SK-N-SH treated with all-trans-retinoic acid at 6 μM for 48 hours (cell line): ENCODE measurements at regions not wholly inside any gene's neighbourhood (a gene's known extent, or its start where the extent isn't known, plus 50 kb on each side); places are given as distances from the start of the nearest gene placed in this dataset.

ENCODE experiments used
- ATAC-seq: fragments of 200-7000 bp; cut with Tn5 transposase; 3 replicates; pipeline ENCODE4 v1.9.1; 2020; ENCODE audit warnings: mild to moderate bottlenecking, moderate library complexity
- ARNTL ChIP-seq: fragments of 450-650 bp; formaldehyde crosslinking; IDR thresholded peaks from 2 replicates; pipeline ENCODE4 v1.5.0; 2020; ENCODE audit warnings: low read depth, mild to moderate bottlenecking, moderate library complexity, borderline replicate concordance
- BACH2 ChIP-seq: fragments of 250-450 bp; sonication (Bioruptor Pico); IDR thresholded peaks from 2 replicates; pipeline ENCODE4 v1.9.0; 2021; ENCODE audit warnings: mild to moderate bottlenecking, borderline replicate concordance
- CSDC2 ChIP-seq: fragments of 250-450 bp; sonication (Bioruptor Pico); IDR thresholded peaks from 2 replicates; pipeline ENCODE4 v1.5.0; 2020; ENCODE audit warnings: mild to moderate bottlenecking, moderate library complexity
- CSRNP3 ChIP-seq: fragments of 250-450 bp; sonication (Bioruptor Pico); IDR thresholded peaks from 2 replicates; pipeline ENCODE4 v1.5.1; 2021; ENCODE audit warnings: mild to moderate bottlenecking, moderate library complexity
- ESRRG ChIP-seq: fragments of 250-450 bp; sonication (Bioruptor Pico); IDR thresholded peaks from 2 replicates; pipeline ENCODE4 v1.6.1; 2021; ENCODE audit warnings: mild to moderate bottlenecking
- GLIS3 ChIP-seq: fragments of 250-450 bp; sonication (Bioruptor Pico); IDR thresholded peaks from 2 replicates; pipeline ENCODE4 v1.5.0; 2020; ENCODE audit warnings: mild to moderate bottlenecking, moderate library complexity
- ISL1 ChIP-seq: fragments of 250-450 bp; sonication (Bioruptor Pico); IDR thresholded peaks from 2 replicates; pipeline ENCODE4 v2.1.2; 2022; ENCODE audit warnings: mild to moderate bottlenecking, moderate library complexity
- OSR1 ChIP-seq: fragments of 250-450 bp; sonication (Bioruptor Pico); IDR thresholded peaks from 2 replicates; pipeline ENCODE4 v1.8.0; 2022; ENCODE audit warnings: moderate library complexity, mild to moderate bottlenecking, inconsistent platforms
- PATZ1 ChIP-seq: fragments of 250-450 bp; sonication (Bioruptor Pico); IDR thresholded peaks from 2 replicates; pipeline ENCODE4 v1.8.0; 2020; ENCODE audit warnings: mild to moderate bottlenecking, moderate library complexity, borderline replicate concordance
- POU6F1 ChIP-seq: fragments of 250-450 bp; sonication (Bioruptor Pico); IDR thresholded peaks from 2 replicates; pipeline ENCODE4 v1.8.0; 2021; ENCODE audit warnings: low read depth, mild to moderate bottlenecking, moderate library complexity, borderline replicate concordance
- PPARA ChIP-seq: fragments of 250-450 bp; sonication (Bioruptor Pico); IDR thresholded peaks from 2 replicates; pipeline ENCODE4 v1.5.0; 2020; ENCODE audit warnings: mild to moderate bottlenecking, borderline replicate concordance
- RARB ChIP-seq: fragments of 250-450 bp; sonication (Bioruptor Pico); IDR thresholded peaks from 2 replicates; pipeline ENCODE4 v1.8.0; 2021; ENCODE audit warnings: mild to moderate bottlenecking, moderate library complexity
- SNAI2 ChIP-seq: fragments of 250-450 bp; sonication (Bioruptor Pico); IDR thresholded peaks from 2 replicates; pipeline ENCODE4 v1.5.0; 2020; ENCODE audit warnings: mild to moderate bottlenecking, moderate library complexity
- TCF4 ChIP-seq: fragments of 250-450 bp; sonication (Bioruptor Pico); IDR thresholded peaks from 2 replicates; pipeline ENCODE4 v1.8.0; 2021; ENCODE audit warnings: mild to moderate bottlenecking, moderate library complexity, borderline replicate concordance
- TOX ChIP-seq: fragments of 250-450 bp; sonication (Bioruptor Pico); IDR thresholded peaks from 2 replicates; pipeline ENCODE4 v1.8.0; 2021; ENCODE audit warnings: mild to moderate bottlenecking, moderate library complexity, borderline replicate concordance
- TSHZ2 ChIP-seq: fragments of 250-450 bp; sonication (Bioruptor Pico); IDR thresholded peaks from 2 replicates; pipeline ENCODE4 v1.5.0; 2020; ENCODE audit warnings: mild to moderate bottlenecking, moderate library complexity
- ZC3H10 ChIP-seq: fragments of 250-450 bp; sonication (Bioruptor Pico); IDR thresholded peaks from 2 replicates; pipeline ENCODE4 v1.5.1; 2021; ENCODE audit warnings: mild to moderate bottlenecking, moderate library complexity
- ZFP3 ChIP-seq: fragments of 250-450 bp; sonication (Bioruptor Pico); IDR thresholded peaks from 2 replicates; pipeline ENCODE4 v1.5.0; 2020; ENCODE audit warnings: mild to moderate bottlenecking, moderate library complexity
- ZFP30 ChIP-seq: fragments of 450-650 bp; formaldehyde crosslinking; IDR thresholded peaks from 2 replicates; pipeline ENCODE4 v1.5.0; 2022; ENCODE audit warnings: mild to moderate bottlenecking, moderate library complexity
- ZNF565 ChIP-seq: fragments of 450-650 bp; formaldehyde crosslinking; conservative IDR thresholded peaks from 2 replicates; pipeline ENCODE4 v1.5.0; 2020; ENCODE audit warnings: low read depth, mild to moderate bottlenecking, moderate library complexity
- ZNF70 ChIP-seq: fragments of 450-650 bp; formaldehyde crosslinking; IDR thresholded peaks from 2 replicates; pipeline ENCODE4 v1.5.0; 2020; ENCODE audit warnings: mild to moderate bottlenecking, moderate library complexity
- ZNF8 ChIP-seq: fragments of 450-650 bp; formaldehyde crosslinking; IDR thresholded peaks from 2 replicates; pipeline ENCODE4 v1.5.0; 2020; ENCODE audit warnings: mild to moderate bottlenecking, moderate library complexity

GRCh38 chr4:84158670-84159069, 340.4 kb downstream of the NKX6-1 start:
- no peak for ATAC-seq

GRCh38 chr4:84151574-84151973, 347.5 kb downstream of the NKX6-1 start:
- no peak for TF ChIP-seq ZNF70
- TF ChIP-seq, all 23 proteins: peak for 0
- ATAC-seq = no peak

More at GRCh38 chr4:84158670-84159069, 340.4 kb downstream of the NKX6-1 start:
- TF ChIP-seq ZFP30 (CRISPR knock-in tag) (no peak), ZNF70 (no peak), TSHZ2 (CRISPR knock-in tag) (no peak), GLIS3 (CRISPR knock-in tag) (no peak), TCF4 (CRISPR knock-in tag) (no peak), ZFP3 (CRISPR knock-in tag) (no peak), ZNF8 (CRISPR knock-in tag) (no peak), SNAI2 (no peak)

- TF ChIP-seq TOX (CRISPR knock-in tag) (no peak), ISL1 (no peak), POU6F1 (CRISPR knock-in tag) (no peak), SNAI2 (no peak), RARB (CRISPR knock-in tag) (no peak), ZNF565 (CRISPR knock-in tag) (no peak), CSDC2 (CRISPR knock-in tag) (no peak), ZC3H10 (CRISPR knock-in tag) (no peak), OSR1 (CRISPR knock-in tag) (no peak), BACH2 (CRISPR knock-in tag) (no peak), ZFP3 (CRISPR knock-in tag) (no peak)
- ATAC-seq = no peak
These were observed 348.9 kb downstream of the NKX6-1 start for GRCh38 chr4:84150177-84150576.

GRCh38 chr4:84147831-84148230, 351.3 kb downstream of the NKX6-1 start:
- no peak for TF ChIP-seq CSRNP3 (CRISPR knock-in tag)
- no peak for TF ChIP-seq SNAI2
- no peak for TF ChIP-seq ZFP30 (CRISPR knock-in tag)
- TF ChIP-seq ARNTL (CRISPR knock-in tag) = no peak
- no peak for TF ChIP-seq PATZ1 (CRISPR knock-in tag)
- TF ChIP-seq PPARA (CRISPR knock-in tag) = no peak
- no peak for TF ChIP-seq ZC3H10 (CRISPR knock-in tag)
- no peak for TF ChIP-seq TOX (CRISPR knock-in tag)
- no peak for TF ChIP-seq ESRRG (CRISPR knock-in tag)
- no peak for TF ChIP-seq TSHZ2 (CRISPR knock-in tag)
- no peak for TF ChIP-seq BACH2 (CRISPR knock-in tag)
- no peak for TF ChIP-seq ZNF565 (CRISPR knock-in tag)
- TF ChIP-seq ISL1 = no peak
- TF ChIP-seq POU6F1 (CRISPR knock-in tag) = no peak
- TF ChIP-seq ZNF8 (CRISPR knock-in tag) = no peak
- TF ChIP-seq RARB (CRISPR knock-in tag) = no peak
- no peak for ATAC-seq
